Endothelial cell of umbilical vein (primary cell): ENCODE measurements at regions not wholly inside any gene's neighbourhood (a gene's known extent, or its start where the extent isn't known, plus 50 kb on each side); places are given as distances from the start of the nearest gene placed in this dataset.

Experiments used
- BruUV-seq: library from RNA; stranded (reverse); fragments of 400-500 nt; replicated peaks from 2 replicates; lab custom pipeline; 2021; lab: Mats Ljungman, UMichigan
- CTCF ChIA-PET: fragments of 300-600, 350-600 bp; sonication (Branson Sonifier 250); formaldehyde crosslinking; loops from one replicate; lab custom pipeline; 2021; ENCODE audit warnings: antibody characterized with exemption, inconsistent platforms; lab: Charles Lee
- POLR2A ChIA-PET: fragments of 300-600, 350-600 bp; sonication (Branson Sonifier 250); formaldehyde crosslinking; loops from one replicate; lab custom pipeline; 2021; ENCODE audit warnings: antibody characterized with exemption, inconsistent platforms; lab: Charles Lee
- DNase-seq: peaks from one replicate; pipeline ENCODE4 v3.0.0-alpha.2; 2011; ENCODE audit warnings: low read depth, low spot score
- FAIRE-seq: peaks from 2 replicates; lab custom pipeline; 2011; peaks lifted over from hg19 to GRCh38; lab: Jason Lieb, UNC
- H2AFZ ChIP-seq: 2 replicates; pipeline ENCODE4 v1.6.0; 2012; ENCODE audit warnings: low read depth, low read length, control low read depth, inconsistent platforms
- H3K27ac ChIP-seq: 2 replicates; pipeline ENCODE4 v1.5.1; 2011; ENCODE audit warnings: low read depth, mild to moderate bottlenecking, control low read depth, low read length, moderate library complexity; ENCODE audit not compliant: insufficient read depth
- H3K27me3 ChIP-seq, 2 experiments: 2 replicates each; pipeline versions ENCODE4 v1.6.0 to v1.6.1; 2011; ENCODE audit warnings: low read length in 2 of 2, mixed read lengths in 1 of 2; ENCODE audit not compliant: control insufficient read depth in 2 of 2, insufficient read depth in 2 of 2
- H3K36me3 ChIP-seq, 2 experiments: 2 replicates in 1 of 2; 3 replicates in 1 of 2; pipeline ENCODE4 v1.5.1; 2011; ENCODE audit warnings: low read length in 2 of 2, mild to moderate bottlenecking in 1 of 2, moderate library complexity in 1 of 2; ENCODE audit not compliant: control insufficient read depth in 2 of 2, insufficient read depth in 2 of 2; ENCODE audit errors: extremely low read depth in 1 of 2
- H3K4me1 ChIP-seq: 3 replicates; pipeline ENCODE4 v1.5.1; 2011; ENCODE audit warnings: mild to moderate bottlenecking, low read length; ENCODE audit not compliant: control insufficient read depth, insufficient read depth; ENCODE audit errors: extremely low read depth
- H3K4me2 ChIP-seq: 2 replicates; pipeline ENCODE4 v1.6.1; 2011; ENCODE audit warnings: low read length, control low read depth, mixed read lengths; ENCODE audit not compliant: insufficient read depth
- H3K4me3 ChIP-seq, 3 experiments: fragments of 200-600 bp in 1 of 3; sonication (generic), shearing (Covaris generic) in 1 of 3; replicated peaks in 1 of 3; 2 replicates each; pipeline ENCODE4 v1.5.1; 2011 to 2016; ENCODE audit warnings: control low read depth in 3 of 3, low read length in 3 of 3, mild to moderate bottlenecking in 2 of 3, inconsistent platforms in 1 of 3, low read depth in 1 of 3, moderate library complexity in 1 of 3; ENCODE audit not compliant: insufficient read depth in 1 of 3
- H3K79me2 ChIP-seq: 2 replicates; pipeline ENCODE4 v1.6.0; 2012; ENCODE audit warnings: low read length, inconsistent platforms; ENCODE audit not compliant: control insufficient read depth, insufficient read depth
- H3K9ac ChIP-seq: replicated peaks from 2 replicates; pipeline ENCODE3; 2011; ENCODE audit warnings: low read length, control low read depth; ENCODE audit not compliant: insufficient read depth; ENCODE audit errors: extremely low read depth
- H3K9me1 ChIP-seq: replicated peaks from 3 replicates; pipeline ENCODE4 v1.6.0; 2011; ENCODE audit warnings: mild to moderate bottlenecking, low read length; ENCODE audit not compliant: control insufficient read depth, insufficient read depth; ENCODE audit errors: extremely low read depth
- H3K9me3 ChIP-seq: replicated peaks from 2 replicates; pipeline ENCODE4 v1.5.1; 2012; ENCODE audit warnings: low read length, inconsistent platforms; ENCODE audit not compliant: control insufficient read depth, insufficient read depth
- H4K20me1 ChIP-seq: replicated peaks from 2 replicates; pipeline ENCODE3; 2011; ENCODE audit warnings: mild to moderate bottlenecking, low read length; ENCODE audit not compliant: control insufficient read depth, insufficient read depth; ENCODE audit errors: extremely low read depth
- CTCF ChIP-seq, 2 donors: IDR thresholded peaks; 1 replicate in 1 of 2; 2 replicates in 1 of 2; pipeline ENCODE4 v1.5.1; 2011; ENCODE audit warnings: low read length in 2 of 2, mild to moderate bottlenecking in 2 of 2, moderate library complexity in 2 of 2, control low read depth in 1 of 2, inconsistent platforms in 1 of 2, low read depth in 1 of 2; ENCODE audit not compliant: insufficient read depth in 1 of 2; ENCODE audit errors: extremely low read depth in 1 of 2
- EZH2 ChIP-seq: IDR thresholded peaks from 2 replicates; pipeline ENCODE4 v1.6.1; 2012; ENCODE audit warnings: borderline replicate concordance, low read depth, mild to moderate bottlenecking, moderate library complexity, low read length, inconsistent platforms; ENCODE audit not compliant: severe bottlenecking
- FOS ChIP-seq: IDR thresholded peaks from 2 replicates; pipeline ENCODE4 v1.6.1; 2011; ENCODE audit warnings: mild to moderate bottlenecking, low read length, moderate library complexity, borderline replicate concordance; ENCODE audit not compliant: insufficient read depth
- GATA2 ChIP-seq: IDR thresholded peaks from 2 replicates; pipeline ENCODE4 v1.7.0; 2011; ENCODE audit warnings: low read depth, mild to moderate bottlenecking, moderate library complexity, mixed read lengths, low read length; ENCODE audit not compliant: insufficient read length, insufficient read depth
- JUN ChIP-seq: IDR thresholded peaks from 2 replicates; pipeline ENCODE4 v1.6.1; 2011; ENCODE audit warnings: borderline replicate concordance, low read depth; ENCODE audit not compliant: insufficient read length, insufficient read depth
- MAX ChIP-seq: IDR thresholded peaks from 2 replicates; pipeline ENCODE4 v1.6.1; 2011; ENCODE audit not compliant: insufficient read depth, insufficient read length
- MYC ChIP-seq: IDR thresholded peaks from one replicate; pipeline ENCODE4 v1.6.1; 2011; ENCODE audit warnings: mild to moderate bottlenecking, low read depth, low read length
- POLR2A ChIP-seq: IDR thresholded peaks from 2 replicates; pipeline ENCODE4 v1.6.1; 2012; ENCODE audit warnings: low read depth, mild to moderate bottlenecking, control low read depth, low read length
- POLR2AphosphoS5 ChIP-seq: IDR thresholded peaks from 2 replicates; pipeline ENCODE4 v1.6.1; 2012; ENCODE audit warnings: low read depth, mild to moderate bottlenecking, control low read depth, low read length, moderate library complexity; ENCODE audit not compliant: insufficient read depth
- dilution Hi-C: fragments of 300-500 bp; cut with MboI; formaldehyde crosslinking; loops from one replicate; pipeline ENCODE4 v1.15.0; 2019; ENCODE audit warnings: low sequenced_read_pairs; ENCODE audit not compliant: extremely low pct_ligation_motif_present
- intact Hi-C: fragments of 100-400 bp; cut with micrococcal nuclease; formaldehyde crosslinking; loops from one replicate; pipeline ENCODE4 v1.10.0; 2022

GRCh38 chr3:160141485-160142185 is 83.6 kb upstream of the C3orf80 start:
- FAIRE-seq (no peak), DNase-seq (no peak)
- BruUV-seq = no TSS peak
- no peak for TF ChIP-seq MYC
- no peaks in the 10 kb centered on the region for H3K9me1 ChIP-seq
- H3K9ac ChIP-seq = no peak overlapping the region
- H2AFZ ChIP-seq = no peak overlapping the region
- POLR2A ChIA-PET = no interaction called here
- CTCF ChIA-PET = no interaction called here
- H3K79me2 ChIP-seq = no peaks in the 10 kb centered on the region
- no peaks in the 10 kb centered on the region for H3K27me3 ChIP-seq
- dilution Hi-C loops = no loop called here
- H3K4me1 ChIP-seq = no peaks in the 10 kb centered on the region
- no peaks in the 10 kb centered on the region for H3K9me3 ChIP-seq
- no peak overlapping the region for H3K27ac ChIP-seq
- H3K4me3 ChIP-seq = no peak overlapping the region
- no peaks in the 10 kb centered on the region for H4K20me1 ChIP-seq
- intact Hi-C loops = no loop called here
- H3K36me3 ChIP-seq = no peaks in the 10 kb centered on the region
- no peak overlapping the region for H3K4me2 ChIP-seq

- FAIRE-seq (no peak), DNase-seq (no peak)
- H3K4me1 ChIP-seq = no peaks in the 10 kb centered on the region
- H3K9me3 ChIP-seq = no peaks in the 10 kb centered on the region
- H3K79me2 ChIP-seq = no peaks in the 10 kb centered on the region
- no peak overlapping the region for H3K4me2 ChIP-seq
- no TSS peak for BruUV-seq
- dilution Hi-C loops (no loop called here), intact Hi-C loops (no loop called here)
- no peaks in the 10 kb centered on the region for H4K20me1 ChIP-seq
- ChIA-PET POLR2A (no interaction called here), CTCF (interaction anchor here (1.3 to 1.8 kb wide), 3 partner anchors 10 to 111 kb away, joined by 4 to 6 read pairs (median 4); no protein-coding TSS in a partner anchor)
- no peak for TF ChIP-seq POLR2A
- TF ChIP-seq MAX = no peak
- TF ChIP-seq JUN = no peak
- TF ChIP-seq EZH2 = no peak
- no peak for TF ChIP-seq POLR2AphosphoS5
- no peak for TF ChIP-seq MYC
- no peak for TF ChIP-seq GATA2
- TF ChIP-seq FOS = no peak
- no peak for TF ChIP-seq CTCF (IDR thresholded peaks at IDR 0.05; ENCODE audit: extremely low read depth in 1 of 2, insufficient read depth in 1 of 2, low read depth in 1 of 2, low read length in 2 of 2)
- no peak overlapping the region for H3K9ac ChIP-seq
- H2AFZ ChIP-seq = no peak overlapping the region
- no peaks in the 10 kb centered on the region for H3K27me3 ChIP-seq
- H3K27ac ChIP-seq = no peak overlapping the region
- no peak overlapping the region for H3K4me3 ChIP-seq
- H3K9me1 ChIP-seq = no peaks in the 10 kb centered on the region
- no peaks in the 10 kb centered on the region for H3K36me3 ChIP-seq
Measured at GRCh38 chr3:160143482-160143881, 81.7 kb upstream of the C3orf80 start.
